Heart left ventricle (tissue), 16 donors: ENCODE measurements at regions not wholly inside any gene's neighbourhood (a gene's known extent, or its start where the extent isn't known, plus 50 kb on each side); places are given as distances from the start of the nearest gene placed in this dataset.

Experiments used
- ATAC-seq, 4 donors: fragments of 200-7000 bp; cut with Tn5 transposase; one replicate each; pipeline ENCODE4 v1.9.1; 2020 to 2022; ENCODE audit warnings: moderate library complexity in 4 of 4, mild to moderate bottlenecking in 3 of 4, moderate number of reproducible peaks in 1 of 4
- DNase-seq, 5 donors: peaks; one replicate each; pipeline ENCODE4 v3.0.0-alpha.2; 2020
- H3K27ac ChIP-seq, 12 donors: fragments of 200-600 bp; sonication (generic) in 4 of 12; one replicate each; pipeline versions ENCODE4 v1.5.0 to v1.8.0; 2016 to 2022; ENCODE audit warnings: mild to moderate bottlenecking in 2 of 12
- H3K27me3 ChIP-seq, 9 donors: fragments of 200-600 bp; sonication (generic) in 2 of 9; one replicate each; pipeline versions ENCODE4 v1.5.1 to v1.8.0; 2016 to 2022; ENCODE audit warnings: mild to moderate bottlenecking in 3 of 9
- H3K36me3 ChIP-seq, 9 donors: fragments of 200-600 bp; sonication (generic) in 2 of 9; one replicate each; pipeline versions ENCODE4 v1.5.0 to v1.8.0; 2018 to 2022; ENCODE audit warnings: mild to moderate bottlenecking in 2 of 9
- H3K4me1 ChIP-seq, 12 donors: fragments of 200-600 bp; sonication (generic) in 4 of 12; one replicate each; pipeline versions ENCODE4 v1.5.0 to v1.8.0; 2016 to 2022; ENCODE audit warnings: mild to moderate bottlenecking in 3 of 12
- H3K4me3 ChIP-seq, 12 donors: fragments of 200-600 bp; sonication (generic) in 4 of 12; one replicate each; pipeline versions ENCODE4 v1.5.0 to v1.8.0; 2017 to 2022; ENCODE audit warnings: mild to moderate bottlenecking in 9 of 12, moderate library complexity in 4 of 12
- H3K9me3 ChIP-seq, 12 donors: fragments of 200-600 bp; sonication (generic) in 4 of 12; one replicate each; pipeline versions ENCODE4 v1.5.0 to v1.8.0; 2016 to 2022; ENCODE audit warnings: mild to moderate bottlenecking in 1 of 12
- POLR2A ChIP-seq, 2 donors: fragments of 450-650 bp; IDR thresholded peaks; one replicate each; pipeline ENCODE4 v1.6.1; 2017; ENCODE audit warnings: antibody characterized with exemption in 2 of 2, mild to moderate bottlenecking in 2 of 2, moderate library complexity in 2 of 2
- WGBS, 4 donors: extraction: QIAGEN DNeasy Blood & Tissue Kit in 2 of 4; methylation state at CpG; one replicate each; pipeline versions ENCODE4 v1.1.5 to v1.1.7; 2013 to 2018; 5-methylcytosine and 5-hydroxymethylcytosine counted together
- intact Hi-C, 10 donors: fragments of 100-400 bp; cut with DNase I; formaldehyde crosslinking; loops; one replicate each; pipeline versions ENCODE4 v1.11.1 to v1.14.2; 2022
- TF ChIP-seq, protein P1 (sequence below), 12 donors: fragments of 200-600 bp; sonication (generic) in 4 of 12; IDR thresholded peaks; one replicate each; pipeline versions ENCODE4 v1.5.0 to v1.8.0; 2018 to 2022; ENCODE audit warnings: antibody characterized with exemption in 12 of 12, mild to moderate bottlenecking in 5 of 12
- donor health status: ischemic (EF 13 %, LVEDD 7.1; RV severe dilation, severe dysfunction).
- donor health status: healthy with polysubstance abuse.
- donor health status: DM: no; HTN: yes; CAD: no.
- donor health status: DM: no; HTN: no; CAD: no.
- donor health status: ischemic (EF 25% LVEDD 6.9; RV normal size, moderate dysfunction).
- donor health status: ischemic (EF 25% LVEDD 5.7; RV mildly dilated, moderate dysfunction).
- donor health status: healthy.
- donor health status: DM: yes; HTN: yes; CAD: no.
- donor health status: ischemic (EF 35%, LVEDD 5.7; RV mildly dilated, moderate dysfunction).
- donor health status: nonischemic (EF 11% LVEDD 7.7; RV severe dilation, severe dysfunction).
- donor health status: DM: yes; HTN: yes; CAD: no.
- donor health status: PGD.
- donor health status: ischemic (EF 29% LVEDD 5.4; RV normal size, mild dysfunction).
- donor health status: nonischemic (EF 23%, LVEDD 6.1; RV moderate dilation, normal function).

DNA sequence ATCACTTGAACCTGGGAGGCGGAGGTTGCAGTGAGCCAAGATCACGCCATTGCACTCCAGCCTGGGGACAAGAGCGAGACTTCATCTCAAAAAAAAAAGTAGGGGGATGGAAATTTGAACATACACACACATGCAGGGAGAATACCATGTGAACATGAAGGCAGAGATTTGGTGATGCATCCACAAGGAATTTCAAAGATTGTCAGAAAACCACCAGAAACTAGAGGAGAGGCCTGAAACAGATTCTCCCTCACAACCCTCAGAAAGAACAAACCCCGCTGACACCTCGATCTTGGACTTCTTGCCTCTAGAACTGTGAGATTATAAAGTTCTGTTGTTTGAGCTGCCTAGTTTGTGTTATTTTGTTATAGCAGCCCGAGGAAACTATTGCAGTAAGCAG lies 125.5 kb downstream of the GPX5 start:
- TF ChIP-seq, protein P1, sequence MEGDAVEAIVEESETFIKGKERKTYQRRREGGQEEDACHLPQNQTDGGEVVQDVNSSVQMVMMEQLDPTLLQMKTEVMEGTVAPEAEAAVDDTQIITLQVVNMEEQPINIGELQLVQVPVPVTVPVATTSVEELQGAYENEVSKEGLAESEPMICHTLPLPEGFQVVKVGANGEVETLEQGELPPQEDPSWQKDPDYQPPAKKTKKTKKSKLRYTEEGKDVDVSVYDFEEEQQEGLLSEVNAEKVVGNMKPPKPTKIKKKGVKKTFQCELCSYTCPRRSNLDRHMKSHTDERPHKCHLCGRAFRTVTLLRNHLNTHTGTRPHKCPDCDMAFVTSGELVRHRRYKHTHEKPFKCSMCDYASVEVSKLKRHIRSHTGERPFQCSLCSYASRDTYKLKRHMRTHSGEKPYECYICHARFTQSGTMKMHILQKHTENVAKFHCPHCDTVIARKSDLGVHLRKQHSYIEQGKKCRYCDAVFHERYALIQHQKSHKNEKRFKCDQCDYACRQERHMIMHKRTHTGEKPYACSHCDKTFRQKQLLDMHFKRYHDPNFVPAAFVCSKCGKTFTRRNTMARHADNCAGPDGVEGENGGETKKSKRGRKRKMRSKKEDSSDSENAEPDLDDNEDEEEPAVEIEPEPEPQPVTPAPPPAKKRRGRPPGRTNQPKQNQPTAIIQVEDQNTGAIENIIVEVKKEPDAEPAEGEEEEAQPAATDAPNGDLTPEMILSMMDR (IDR thresholded peaks at IDR 0.05), result no peak
- TF ChIP-seq POLR2A (IDR thresholded peaks at IDR 0.05), result no peak
- H3K27ac ChIP-seq, result no peak overlapping the region
- intact Hi-C loops, result no loop called here
- peaks cover 0 to 58% (median 8%) of the 10 kb centered on the region in 9 donors for H3K27me3 ChIP-seq
- H3K36me3 ChIP-seq, result no peaks in the 10 kb centered on the region
- H3K4me3 ChIP-seq, result no peak overlapping the region
- DNase-seq (no peak), ATAC-seq (no peak)
- no peaks in the 10 kb centered on the region for H3K9me3 ChIP-seq
- 90 to 92% (median 90%) methylated on average over 6 of the region's 6 CpGs for WGBS, 4 donors
- H3K4me1 ChIP-seq, result peaks cover 0 to 13% (median 0%) of the 10 kb centered on the region in 12 donors

DNA sequence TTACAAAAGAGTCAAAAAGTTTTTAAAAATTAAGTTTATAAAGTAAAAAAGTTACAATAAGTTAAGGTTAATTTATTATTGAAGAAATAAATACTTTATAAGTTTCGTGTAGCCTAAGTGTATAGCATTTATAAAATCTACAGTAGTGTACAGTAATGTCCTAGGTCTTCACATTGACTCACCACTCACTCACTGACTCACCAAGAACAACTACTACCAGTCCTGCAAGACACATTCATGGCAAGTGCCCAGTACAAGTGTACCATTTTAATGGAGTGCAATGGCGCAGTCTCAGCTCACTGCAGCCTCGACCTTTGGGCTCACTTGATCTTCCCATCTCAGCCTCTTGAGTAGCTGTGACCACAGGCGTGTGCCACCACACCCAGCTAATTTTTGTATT lies 128.2 kb downstream of the GPX5 start:
- H3K36me3 ChIP-seq, result no peaks in the 10 kb centered on the region
- no peak for DNase-seq
- no peak overlapping the region for H3K27ac ChIP-seq
- TF ChIP-seq, protein P1 (IDR thresholded peaks at IDR 0.05), result no peak
- no peak for TF ChIP-seq POLR2A (IDR thresholded peaks at IDR 0.05)
- peaks cover 0 to 62% (median 20%) of the 10 kb centered on the region in 9 donors for H3K27me3 ChIP-seq
- H3K9me3 ChIP-seq, result no peaks in the 10 kb centered on the region
- intact Hi-C loops, result no loop called here
- WGBS, 4 donors, result 85 to 92% (median 88%) methylated on average over 4 of the region's 4 CpGs
- no peak for ATAC-seq
- H3K4me1 ChIP-seq, result peaks cover 0 to 19% (median under 1%) of the 10 kb centered on the region in 12 donors
- H3K4me3 ChIP-seq, result no peak overlapping the region

DNA sequence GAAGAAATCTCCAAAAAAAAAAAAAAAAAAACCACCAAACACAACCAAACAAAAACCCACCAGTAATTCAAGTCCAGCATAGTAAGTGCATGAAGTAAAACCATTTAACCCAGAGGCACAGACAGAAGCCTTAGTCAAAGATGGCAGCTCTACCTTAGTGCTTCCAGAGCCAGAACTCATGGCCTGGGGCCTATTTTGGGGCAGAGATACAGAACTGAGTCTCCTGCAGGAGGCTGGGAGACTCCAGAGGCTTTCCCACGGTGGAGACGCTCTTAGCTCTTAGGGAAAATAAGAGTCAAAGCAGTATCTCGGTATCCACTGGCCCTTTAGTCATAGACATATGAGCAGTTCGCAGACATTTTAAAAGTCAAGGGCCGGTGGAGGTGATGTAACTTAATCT lies 129.5 kb downstream of the GPX5 start:
- intact Hi-C loops, result no loop called here
- Histone ChIP-seq H3K27me3 (peaks cover 0 to 64% (median 21%) of the 10 kb centered on the region in 9 donors), H3K36me3 (no peaks in the 10 kb centered on the region), H3K4me1 (peaks cover 0 to 17% (median 3%) of the 10 kb centered on the region in 12 donors), H3K9me3 (no peaks in the 10 kb centered on the region), H3K27ac (no peak overlapping the region), H3K4me3 (no peak overlapping the region)
- DNase-seq (no peak), ATAC-seq (no peak)
- WGBS, 4 donors, result 78 to 90% (median 85%) methylated on average over 5 of the region's 5 CpGs
- TF ChIP-seq POLR2A (IDR thresholded peaks at IDR 0.05), result no peak
- TF ChIP-seq, protein P1 (IDR thresholded peaks at IDR 0.05), result no peak

DNA sequence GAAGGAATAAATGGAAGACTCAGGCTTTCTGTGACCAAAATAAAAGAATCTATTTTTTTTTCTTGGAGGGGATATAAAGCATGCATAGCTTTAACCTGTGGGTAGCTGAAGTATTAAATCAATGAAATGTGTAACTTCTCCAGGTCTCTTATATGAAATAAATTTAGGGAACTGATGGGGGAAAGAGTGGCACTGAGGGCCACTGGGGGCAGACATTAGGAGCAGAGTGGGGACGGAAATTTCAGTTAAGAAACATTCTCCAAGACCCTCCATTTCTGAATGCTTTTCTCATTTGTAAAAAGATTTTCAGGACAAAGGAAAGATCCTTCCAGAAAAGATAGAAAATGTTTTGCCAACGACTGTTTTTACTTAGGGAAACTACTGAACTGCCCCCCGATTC lies 131.0 kb downstream of the GPX5 start:
- ATAC-seq (no peak), DNase-seq (no peak)
- peaks cover 0 to 71% (median 21%) of the 10 kb centered on the region in 9 donors for H3K27me3 ChIP-seq

More for the DNA sequence above, 131.0 kb downstream of the GPX5 start:
- peak overlapping the region in 1 of 12 donors; percentile 57 for H3K4me3 ChIP-seq
- no peaks in the 10 kb centered on the region for H3K9me3 ChIP-seq
- intact Hi-C loops, result no loop called here
- peaks cover 0 to 17% (median 3%) of the 10 kb centered on the region in 12 donors for H3K4me1 ChIP-seq
- no peak for TF ChIP-seq POLR2A (IDR thresholded peaks at IDR 0.05)
- TF ChIP-seq, protein P1 (IDR thresholded peaks at IDR 0.05), result no peak
- H3K36me3 ChIP-seq, result no peaks in the 10 kb centered on the region
- 24 to 43% (median 39%) methylated on average over 3 of the region's 3 CpGs for WGBS, 4 donors
- H3K27ac ChIP-seq, result no peak overlapping the region
